DND-41 (cell line): ENCODE measurements at regions not wholly inside any gene's neighbourhood (a gene's known extent, or its start where the extent isn't known, plus 50 kb on each side); places are given as distances from the start of the nearest gene placed in this dataset.

Source experiments
- ATAC-seq: fragments of 200-7000 bp; cut with Tn5 transposase; 3 replicates; pipeline ENCODE4 v1.9.1; 2021; ENCODE audit warnings: low read depth; ENCODE audit not compliant: insufficient read depth
- DNase-seq: peaks from one replicate; pipeline ENCODE4 v3.0.0-alpha.2; 2020
- H2AFZ ChIP-seq: 2 replicates; pipeline ENCODE4 v1.6.0; 2012; ENCODE audit warnings: low read depth, low read length
- H3K27ac ChIP-seq: 2 replicates; pipeline ENCODE4 v1.5.1; 2012; ENCODE audit warnings: low read length, inconsistent platforms
- H3K27me3 ChIP-seq: fragments of 200-600 bp; sonication (generic); 2 replicates; pipeline ENCODE4 v1.6.0; 2012; ENCODE audit warnings: low read length, mild to moderate bottlenecking, inconsistent platforms; ENCODE audit not compliant: insufficient read depth, poor library complexity
- H3K36me3 ChIP-seq: 2 replicates; pipeline ENCODE4 v1.5.1; 2012; ENCODE audit warnings: low read length, inconsistent platforms; ENCODE audit not compliant: insufficient read depth
- H3K4me1 ChIP-seq: 2 replicates; pipeline ENCODE4 v1.5.1; 2012; ENCODE audit warnings: mild to moderate bottlenecking, low read length; ENCODE audit not compliant: insufficient read depth
- H3K4me2 ChIP-seq: 2 replicates; pipeline ENCODE4 v1.6.0; 2012; ENCODE audit warnings: mild to moderate bottlenecking, moderate library complexity, low read length, inconsistent platforms; ENCODE audit not compliant: insufficient read depth
- H3K4me3 ChIP-seq, 2 experiments: fragments of 200-600 bp in 1 of 2; shearing (Covaris generic) in 1 of 2; 2 replicates each; pipeline ENCODE4 v1.5.1; 2012 to 2016; ENCODE audit warnings: inconsistent platforms in 2 of 2, low read length in 2 of 2, mild to moderate bottlenecking in 2 of 2, low read depth in 1 of 2, moderate library complexity in 1 of 2
- H3K79me2 ChIP-seq: 2 replicates; pipeline ENCODE4 v1.6.0; 2012; ENCODE audit warnings: low read length, inconsistent platforms; ENCODE audit not compliant: insufficient read depth
- H3K9ac ChIP-seq: 2 replicates; pipeline ENCODE4 v1.6.0; 2012; ENCODE audit warnings: low read depth, mild to moderate bottlenecking, inconsistent platforms, low read length, moderate library complexity
- H3K9me3 ChIP-seq: 2 replicates; pipeline ENCODE4 v1.5.1; 2012; ENCODE audit warnings: low read length, moderate library complexity, mild to moderate bottlenecking, inconsistent platforms; ENCODE audit not compliant: insufficient read depth, severe bottlenecking
- H4K20me1 ChIP-seq: 2 replicates; pipeline ENCODE4 v1.6.0; 2012; ENCODE audit warnings: low read length; ENCODE audit not compliant: insufficient read depth
- EZH2 ChIP-seq: IDR thresholded peaks from 3 replicates; pipeline ENCODE4 v1.6.1; 2012; ENCODE audit warnings: borderline replicate concordance, low read depth, mild to moderate bottlenecking, moderate library complexity, low read length, inconsistent platforms; ENCODE audit not compliant: severe bottlenecking
- TF ChIP-seq, protein P1 (sequence below): IDR thresholded peaks from 2 replicates; pipeline ENCODE4 v1.5.1; 2012; ENCODE audit warnings: borderline replicate concordance, low read length, moderate library complexity, mild to moderate bottlenecking; ENCODE audit not compliant: poor library complexity, severe bottlenecking; ENCODE audit errors: extremely low read depth

- ATAC-seq = no peak
Measured at GRCh38 chr4:19857991-19858390, 393.7 kb upstream of the SLIT2 start.

GRCh38 chr4:19857380-19857779 lies 394.3 kb upstream of the SLIT2 start:
- Histone ChIP-seq H3K36me3 (no peaks in the 10 kb centered on the region), H2AFZ (no peak overlapping the region), H4K20me1 (no peaks in the 10 kb centered on the region), H3K9me3 (no peaks in the 10 kb centered on the region), H3K27ac (no peak overlapping the region), H3K4me3 (no peak overlapping the region), H3K27me3 (no peaks in the 10 kb centered on the region), H3K9ac (no peak overlapping the region), H3K4me2 (no peak overlapping the region), H3K4me1 (no peaks in the 10 kb centered on the region), H3K79me2 (no peaks in the 10 kb centered on the region)
- TF ChIP-seq, protein P1, sequence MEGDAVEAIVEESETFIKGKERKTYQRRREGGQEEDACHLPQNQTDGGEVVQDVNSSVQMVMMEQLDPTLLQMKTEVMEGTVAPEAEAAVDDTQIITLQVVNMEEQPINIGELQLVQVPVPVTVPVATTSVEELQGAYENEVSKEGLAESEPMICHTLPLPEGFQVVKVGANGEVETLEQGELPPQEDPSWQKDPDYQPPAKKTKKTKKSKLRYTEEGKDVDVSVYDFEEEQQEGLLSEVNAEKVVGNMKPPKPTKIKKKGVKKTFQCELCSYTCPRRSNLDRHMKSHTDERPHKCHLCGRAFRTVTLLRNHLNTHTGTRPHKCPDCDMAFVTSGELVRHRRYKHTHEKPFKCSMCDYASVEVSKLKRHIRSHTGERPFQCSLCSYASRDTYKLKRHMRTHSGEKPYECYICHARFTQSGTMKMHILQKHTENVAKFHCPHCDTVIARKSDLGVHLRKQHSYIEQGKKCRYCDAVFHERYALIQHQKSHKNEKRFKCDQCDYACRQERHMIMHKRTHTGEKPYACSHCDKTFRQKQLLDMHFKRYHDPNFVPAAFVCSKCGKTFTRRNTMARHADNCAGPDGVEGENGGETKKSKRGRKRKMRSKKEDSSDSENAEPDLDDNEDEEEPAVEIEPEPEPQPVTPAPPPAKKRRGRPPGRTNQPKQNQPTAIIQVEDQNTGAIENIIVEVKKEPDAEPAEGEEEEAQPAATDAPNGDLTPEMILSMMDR = no peak
- TF ChIP-seq EZH2 = no peak
- DNase-seq (no peak), ATAC-seq (no peak)

More at GRCh38 chr4:19857991-19858390, 393.7 kb upstream of the SLIT2 start:
- Histone ChIP-seq H3K79me2 (no peaks in the 10 kb centered on the region), H3K36me3 (no peaks in the 10 kb centered on the region), H3K9me3 (no peaks in the 10 kb centered on the region), H3K9ac (no peak overlapping the region), H3K4me3 (no peak overlapping the region), H4K20me1 (no peaks in the 10 kb centered on the region), H3K4me2 (no peak overlapping the region), H3K27me3 (no peaks in the 10 kb centered on the region), H3K27ac (no peak overlapping the region), H3K4me1 (no peaks in the 10 kb centered on the region), H2AFZ (no peak overlapping the region)
- no peak for DNase-seq
- no peak for TF ChIP-seq EZH2
- TF ChIP-seq, protein P1 = no peak

DNA sequence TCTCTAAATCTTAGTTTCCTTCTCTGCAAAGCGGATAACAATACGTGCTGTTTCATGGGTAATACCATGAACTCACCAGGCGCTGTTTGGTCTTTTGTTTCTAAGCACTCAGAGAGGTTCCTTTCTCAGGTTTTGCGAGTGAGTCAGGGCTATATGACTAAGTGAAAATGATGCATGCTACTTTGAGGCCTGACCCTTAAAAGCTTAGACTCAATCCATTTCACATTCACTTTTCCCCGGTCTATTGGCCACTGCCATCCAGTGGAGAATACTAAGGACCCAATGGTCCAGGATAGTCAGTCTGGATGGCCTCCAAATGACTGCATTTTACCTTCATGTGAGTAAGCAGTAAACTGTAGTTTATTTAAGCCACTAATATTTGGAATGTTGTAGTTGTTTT lies 400.8 kb upstream of the SLIT2 start:
- H3K4me1 ChIP-seq = no peaks in the 10 kb centered on the region
- H3K27me3 ChIP-seq = no peaks in the 10 kb centered on the region
- no peak overlapping the region for H3K4me2 ChIP-seq
- no peaks in the 10 kb centered on the region for H4K20me1 ChIP-seq
- no peaks in the 10 kb centered on the region for H3K79me2 ChIP-seq
- H3K9ac ChIP-seq = no peak overlapping the region
- no peak for DNase-seq
- H2AFZ ChIP-seq = no peak overlapping the region
- no peak overlapping the region for H3K27ac ChIP-seq
- no peaks in the 10 kb centered on the region for H3K36me3 ChIP-seq
- H3K4me3 ChIP-seq = no peak overlapping the region
- no peaks in the 10 kb centered on the region for H3K9me3 ChIP-seq
- no peak for TF ChIP-seq EZH2
- TF ChIP-seq, protein P1 = no peak
- ATAC-seq = no peak

- Histone ChIP-seq H3K4me2 (no peak overlapping the region), H3K79me2 (no peaks in the 10 kb centered on the region), H3K36me3 (no peaks in the 10 kb centered on the region), H3K4me1 (no peaks in the 10 kb centered on the region), H3K9me3 (no peaks in the 10 kb centered on the region), H3K4me3 (no peak overlapping the region), H3K27me3 (no peaks in the 10 kb centered on the region), H2AFZ (no peak overlapping the region), H3K27ac (no peak overlapping the region), H4K20me1 (no peaks in the 10 kb centered on the region), H3K9ac (no peak overlapping the region)
- DNase-seq (no peak), ATAC-seq (no peak)
- TF ChIP-seq EZH2 = no peak
- TF ChIP-seq, protein P1 = no peak
Measured at GRCh38 chr4:19844446-19844845, 407.3 kb upstream of the SLIT2 start.
